ENCODE measurements at regions not wholly inside any gene's neighbourhood (a gene's known extent, or its start where the extent isn't known, plus 50 kb on each side); places are given as distances from the start of the nearest gene placed in this dataset.
A peak's percentile ranks its signal among the peaks of the same experiment; 100 is the strongest.

- peak; percentile 5 for DNase-seq
Observed at GRCh38 chr14:45551240-45551820, 298.3 kb upstream of the MIS18BP1 start.

- no peak for DNase-seq
Observed at GRCh38 chr14:45531022-45531421, 278.0 kb upstream of the MIS18BP1 start.

GRCh38 chr14:45526715-45527549, 273.9 kb upstream of the MIS18BP1 start:
- peak; percentile 39 for DNase-seq

- no peak for DNase-seq
Observed at GRCh38 chr14:45519766-45520165, 266.8 kb upstream of the MIS18BP1 start.

- no peak for DNase-seq
Observed at GRCh38 chr14:45492876-45493275, 239.9 kb upstream of the MIS18BP1 start.

- DNase-seq, result no peak
Observed at GRCh38 chr14:45491914-45492313, 238.9 kb upstream of the MIS18BP1 start.

- no peak for DNase-seq
Observed at GRCh38 chr14:45486599-45486998, 233.6 kb upstream of the MIS18BP1 start.

- DNase-seq, result no peak
Observed at GRCh38 chr14:45467023-45467422, 214.0 kb upstream of the MIS18BP1 start.

GRCh38 chr14:45434221-45434620, 181.2 kb upstream of the MIS18BP1 start:
- DNase-seq, result no peak

- peak; percentile 56 for DNase-seq
Observed at GRCh38 chr14:45426685-45427282, 173.8 kb upstream of the MIS18BP1 start.

- no peak for DNase-seq
Observed at GRCh38 chr14:45406942-45407341, 153.9 kb upstream of the MIS18BP1 start.

- no peak for DNase-seq
Observed at GRCh38 chr14:45400950-45401640, 148.1 kb upstream of the MIS18BP1 start.

GRCh38 chr14:45400509-45400908, 147.5 kb upstream of the MIS18BP1 start:
- no peak for DNase-seq

GRCh38 chr14:45381091-45381490, 128.1 kb upstream of the MIS18BP1 start:
- no peak for DNase-seq

- DNase-seq, result no peak
Observed at GRCh38 chr14:45377166-45377565, 124.2 kb upstream of the MIS18BP1 start.

GRCh38 chr14:45373877-45374276, 120.9 kb upstream of the MIS18BP1 start:
- no peak for DNase-seq

- no peak for DNase-seq
Observed at GRCh38 chr14:45364565-45365156, 111.7 kb upstream of the MIS18BP1 start.

- DNase-seq, result no peak
Observed at GRCh38 chr14:45362505-45362904, 109.5 kb upstream of the MIS18BP1 start.

GRCh38 chr14:45361727-45362126, 108.7 kb upstream of the MIS18BP1 start:
- DNase-seq, result no peak

- no peak for DNase-seq
Observed at GRCh38 chr14:45359746-45360145, 106.7 kb upstream of the MIS18BP1 start.

GRCh38 chr14:45332360-45332988, 79.5 kb upstream of the MIS18BP1 start:
- DNase-seq, result no peak

GRCh38 chr14:45308745-45309397, 55.9 kb upstream of the MIS18BP1 start:
- no peak for DNase-seq

Measured in SHP77 treated with DMSO at 0.1 percent for 48 hours (cell line).